C4-2B (cell line): ENCODE measurements at regions not wholly inside any gene's neighbourhood (a gene's known extent, or its start where the extent isn't known, plus 50 kb on each side); places are given as distances from the start of the nearest gene placed in this dataset.

Experiments used
- H3K27ac ChIP-seq: fragments of 450-650 bp; 2 replicates; pipeline ENCODE4 v1.5.1; 2017
- ZFX ChIP-seq: fragments of 450-650 bp; IDR thresholded peaks from 2 replicates; pipeline ENCODE4 v1.6.1; 2017
- TF ChIP-seq, protein P1 (sequence below): fragments of 450-650 bp; conservative IDR thresholded peaks from 2 replicates; pipeline ENCODE4 v1.5.1; 2017; ENCODE audit warnings: mild to moderate bottlenecking

DNA sequence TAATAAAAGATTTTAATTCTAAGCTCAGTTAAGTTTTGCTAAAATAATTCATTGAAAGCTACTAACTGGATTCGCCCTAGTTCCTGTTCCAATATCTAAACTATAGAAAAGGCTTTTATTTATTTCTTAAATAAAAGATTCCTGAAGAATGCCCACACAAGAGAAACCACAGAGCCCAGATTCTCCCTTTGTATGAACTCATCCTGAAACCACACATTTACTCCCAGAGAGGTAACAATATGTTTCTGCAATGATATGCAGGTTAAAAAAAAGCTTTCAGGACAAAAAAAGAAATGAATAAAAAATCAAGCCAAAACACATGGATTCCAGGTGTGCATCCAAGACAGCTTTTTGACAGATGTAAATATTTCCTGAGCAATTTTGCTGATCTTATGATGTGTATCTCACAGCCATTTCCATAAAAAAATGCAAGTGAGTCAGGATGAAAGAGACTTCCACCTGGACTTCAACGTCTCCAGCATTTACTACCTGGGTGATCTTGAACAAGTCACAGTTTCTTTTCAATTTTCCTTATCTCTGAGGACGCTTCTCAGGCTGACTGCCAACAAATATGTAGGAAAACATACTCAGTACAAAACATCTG lies 234.4 kb upstream of the FAT1 start:
- TF ChIP-seq, protein P1, sequence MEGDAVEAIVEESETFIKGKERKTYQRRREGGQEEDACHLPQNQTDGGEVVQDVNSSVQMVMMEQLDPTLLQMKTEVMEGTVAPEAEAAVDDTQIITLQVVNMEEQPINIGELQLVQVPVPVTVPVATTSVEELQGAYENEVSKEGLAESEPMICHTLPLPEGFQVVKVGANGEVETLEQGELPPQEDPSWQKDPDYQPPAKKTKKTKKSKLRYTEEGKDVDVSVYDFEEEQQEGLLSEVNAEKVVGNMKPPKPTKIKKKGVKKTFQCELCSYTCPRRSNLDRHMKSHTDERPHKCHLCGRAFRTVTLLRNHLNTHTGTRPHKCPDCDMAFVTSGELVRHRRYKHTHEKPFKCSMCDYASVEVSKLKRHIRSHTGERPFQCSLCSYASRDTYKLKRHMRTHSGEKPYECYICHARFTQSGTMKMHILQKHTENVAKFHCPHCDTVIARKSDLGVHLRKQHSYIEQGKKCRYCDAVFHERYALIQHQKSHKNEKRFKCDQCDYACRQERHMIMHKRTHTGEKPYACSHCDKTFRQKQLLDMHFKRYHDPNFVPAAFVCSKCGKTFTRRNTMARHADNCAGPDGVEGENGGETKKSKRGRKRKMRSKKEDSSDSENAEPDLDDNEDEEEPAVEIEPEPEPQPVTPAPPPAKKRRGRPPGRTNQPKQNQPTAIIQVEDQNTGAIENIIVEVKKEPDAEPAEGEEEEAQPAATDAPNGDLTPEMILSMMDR: no peak
- no peak for TF ChIP-seq ZFX
- no peak overlapping the region for H3K27ac ChIP-seq

DNA sequence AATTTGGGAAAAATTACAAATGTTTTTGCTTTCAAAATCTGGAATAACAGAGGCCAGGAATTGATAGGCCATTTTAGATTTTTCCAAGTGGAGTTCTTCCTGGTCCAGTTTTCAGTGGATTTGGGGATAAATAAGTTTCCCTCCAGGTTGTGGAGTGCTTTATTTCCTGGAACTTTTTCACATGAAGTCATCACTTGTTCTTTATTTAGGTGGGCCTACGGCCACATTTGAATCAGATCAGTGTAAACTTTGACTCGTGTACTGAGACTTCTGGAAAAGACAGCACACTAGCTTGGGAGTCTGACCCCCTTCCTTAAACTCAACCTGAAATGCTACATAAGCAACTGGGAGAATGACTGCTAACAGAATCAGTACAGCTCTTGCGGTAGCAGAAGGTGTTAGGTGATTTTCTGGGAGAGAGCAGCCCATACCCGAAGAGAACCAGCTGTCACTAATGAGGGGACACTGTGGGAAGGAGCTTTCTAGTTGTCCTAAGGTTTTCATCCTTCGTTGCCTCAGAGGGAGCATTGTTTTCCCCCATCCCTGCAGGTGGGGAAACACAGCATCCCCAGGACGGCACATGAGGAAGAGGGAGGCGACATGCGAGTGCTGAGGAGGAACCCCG lies 235.2 kb upstream of the FAT1 start:
- no peak overlapping the region for H3K27ac ChIP-seq
- TF ChIP-seq, protein P1: no peak
- TF ChIP-seq ZFX: no peak

DNA sequence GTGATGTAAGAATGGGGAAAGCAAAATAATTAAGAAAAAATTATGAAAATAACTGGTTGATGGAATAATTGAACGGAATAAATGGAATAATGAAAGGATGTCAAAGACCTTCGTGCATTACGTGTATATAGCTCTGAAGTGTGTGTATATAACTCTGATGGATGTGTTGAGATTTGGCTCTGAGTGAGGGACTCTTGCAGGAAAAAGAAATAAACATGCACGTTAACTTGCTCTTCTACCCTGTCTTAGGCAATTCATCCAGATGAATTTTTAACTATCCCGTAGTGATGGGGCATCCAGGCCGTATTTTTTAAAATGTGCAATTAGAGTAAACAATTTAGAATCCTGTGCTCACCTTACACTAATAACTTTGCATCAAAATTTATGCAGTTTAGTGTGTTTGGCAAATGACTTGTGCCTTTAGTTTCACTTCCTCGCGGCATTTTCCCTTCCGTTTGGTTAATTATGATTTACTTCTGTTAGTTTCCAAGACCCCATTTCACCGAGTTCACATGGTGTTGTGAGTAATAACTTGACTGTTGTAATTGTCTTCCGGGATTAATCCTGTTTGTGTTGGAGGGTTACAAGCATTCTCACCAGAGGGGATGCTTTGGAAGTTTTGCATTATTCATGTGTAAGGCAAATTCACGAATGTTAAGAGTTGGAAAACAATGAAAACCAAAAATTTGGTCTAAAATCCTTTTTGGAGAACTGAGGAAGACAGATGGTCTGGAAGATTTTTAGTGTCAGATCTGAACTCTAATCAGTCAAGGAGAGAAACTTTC lies 256.5 kb upstream of the FAT1 start:
- no peak overlapping the region for H3K27ac ChIP-seq
- TF ChIP-seq ZFX: no peak
- TF ChIP-seq, protein P1: no peak

DNA sequence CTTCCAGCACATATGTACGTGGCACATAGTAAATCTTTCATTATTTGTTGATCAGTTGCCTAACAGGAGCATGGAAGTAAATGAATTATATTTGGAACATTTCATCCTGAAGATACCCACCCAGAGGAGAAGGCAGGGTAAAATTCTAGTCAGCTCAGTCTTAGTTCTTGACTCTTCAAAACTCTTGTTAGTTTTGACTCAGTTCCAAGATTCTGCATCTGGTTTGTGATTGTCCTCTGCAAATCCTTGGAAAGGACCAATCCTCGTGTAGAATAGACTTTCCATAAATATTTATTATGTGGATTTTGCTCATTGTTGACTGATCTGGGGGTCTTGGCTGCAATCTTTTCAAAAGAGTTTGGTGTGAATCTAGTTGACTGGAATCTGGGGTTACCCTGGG lies 257.5 kb upstream of the FAT1 start:
- H3K27ac ChIP-seq: no peak overlapping the region
- no peak for TF ChIP-seq ZFX
- TF ChIP-seq, protein P1: no peak

DNA sequence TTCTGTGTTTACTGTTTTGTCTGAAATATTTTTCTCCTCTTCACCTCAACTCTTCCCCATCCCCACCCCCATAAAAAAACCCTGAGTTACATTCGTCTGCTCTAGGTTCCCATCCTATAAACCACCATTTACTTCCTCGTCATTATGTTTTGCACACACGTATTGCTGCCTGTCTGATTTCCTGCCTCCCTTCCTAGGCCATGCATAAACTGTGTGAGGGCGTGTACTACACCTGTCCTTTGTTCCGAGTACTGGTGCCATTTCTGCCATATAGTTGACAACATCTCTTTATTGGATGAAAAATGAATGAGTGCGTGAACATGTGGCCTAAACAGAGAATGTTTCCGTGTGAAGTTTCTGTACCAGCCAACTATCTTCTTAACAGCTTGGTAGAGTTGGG lies 258.5 kb upstream of the FAT1 start:
- no peak overlapping the region for H3K27ac ChIP-seq
- no peak for TF ChIP-seq ZFX
- TF ChIP-seq, protein P1: no peak

DNA sequence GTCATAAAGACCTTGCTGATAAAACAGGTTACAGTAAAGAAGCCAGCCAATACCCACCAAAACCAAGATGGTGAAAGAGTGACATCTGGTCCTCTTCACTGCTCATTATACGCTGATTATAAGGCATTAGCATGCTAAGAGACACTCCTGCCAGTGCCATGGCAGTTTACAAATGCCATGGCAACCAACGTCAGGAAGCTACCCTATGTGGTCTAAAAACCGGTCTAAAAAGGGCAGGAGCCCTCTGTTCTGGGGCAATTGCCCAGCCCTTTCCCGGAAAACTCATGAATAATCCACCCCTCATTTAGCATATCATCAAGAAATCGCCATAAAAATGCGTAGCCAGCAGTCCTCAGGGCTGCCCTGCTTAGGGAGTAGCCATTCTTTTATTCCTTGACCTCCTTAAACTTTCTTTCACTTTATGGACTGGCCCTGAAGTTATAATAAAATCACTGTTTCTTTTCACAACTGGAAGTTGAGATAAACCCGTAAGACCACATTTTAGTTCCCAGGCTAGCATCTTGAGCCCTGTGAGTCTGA lies 260.5 kb upstream of the FAT1 start:
- TF ChIP-seq, protein P1: no peak
- TF ChIP-seq ZFX: no peak
- H3K27ac ChIP-seq: no peak overlapping the region

DNA sequence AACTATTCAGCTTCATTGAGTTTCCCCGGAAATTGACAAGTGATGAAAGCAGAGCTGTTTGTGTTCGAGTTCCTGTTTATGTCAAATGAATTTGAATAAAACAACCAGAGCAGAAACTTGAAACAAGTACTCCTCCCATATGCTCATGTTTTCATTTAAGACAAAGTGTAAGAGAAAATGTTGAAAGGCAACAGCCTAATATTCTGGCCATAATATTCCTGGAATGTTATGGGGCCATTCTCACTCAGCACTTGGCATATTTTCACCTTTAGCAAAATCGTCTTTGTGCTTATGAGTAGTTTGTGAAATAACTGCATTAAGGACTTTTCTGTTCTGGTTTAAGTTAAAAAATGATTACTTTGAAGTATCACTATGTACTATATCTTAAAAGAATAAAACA lies 276.0 kb upstream of the FAT1 start:
- no peak overlapping the region for H3K27ac ChIP-seq
- no peak for TF ChIP-seq ZFX
- TF ChIP-seq, protein P1: no peak
